ENCODE measurements at regions not wholly inside any gene's neighbourhood (a gene's known extent, or its start where the extent isn't known, plus 50 kb on each side); places are given as distances from the start of the nearest gene placed in this dataset.

DNA sequence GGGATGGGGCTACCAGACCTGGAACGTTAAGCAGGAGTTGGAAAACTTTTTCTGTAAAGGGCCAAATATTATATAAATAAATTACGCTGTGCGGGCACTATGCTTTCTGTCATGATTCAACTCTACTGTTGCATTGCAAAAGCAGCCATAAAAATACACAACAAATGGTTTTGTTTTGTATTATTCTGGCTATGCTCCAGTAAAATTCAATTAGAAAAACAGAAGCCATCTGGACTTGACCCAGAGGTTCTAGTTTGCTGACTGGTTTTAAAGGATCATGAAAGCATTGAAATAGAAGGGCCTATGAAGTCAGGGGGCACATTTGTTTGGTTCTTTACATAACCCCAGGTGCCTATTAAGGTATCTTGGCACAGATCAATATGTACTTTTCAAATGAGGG is 647.4 kb upstream of the LMCD1 start:
- TF ChIP-seq, protein P1, sequence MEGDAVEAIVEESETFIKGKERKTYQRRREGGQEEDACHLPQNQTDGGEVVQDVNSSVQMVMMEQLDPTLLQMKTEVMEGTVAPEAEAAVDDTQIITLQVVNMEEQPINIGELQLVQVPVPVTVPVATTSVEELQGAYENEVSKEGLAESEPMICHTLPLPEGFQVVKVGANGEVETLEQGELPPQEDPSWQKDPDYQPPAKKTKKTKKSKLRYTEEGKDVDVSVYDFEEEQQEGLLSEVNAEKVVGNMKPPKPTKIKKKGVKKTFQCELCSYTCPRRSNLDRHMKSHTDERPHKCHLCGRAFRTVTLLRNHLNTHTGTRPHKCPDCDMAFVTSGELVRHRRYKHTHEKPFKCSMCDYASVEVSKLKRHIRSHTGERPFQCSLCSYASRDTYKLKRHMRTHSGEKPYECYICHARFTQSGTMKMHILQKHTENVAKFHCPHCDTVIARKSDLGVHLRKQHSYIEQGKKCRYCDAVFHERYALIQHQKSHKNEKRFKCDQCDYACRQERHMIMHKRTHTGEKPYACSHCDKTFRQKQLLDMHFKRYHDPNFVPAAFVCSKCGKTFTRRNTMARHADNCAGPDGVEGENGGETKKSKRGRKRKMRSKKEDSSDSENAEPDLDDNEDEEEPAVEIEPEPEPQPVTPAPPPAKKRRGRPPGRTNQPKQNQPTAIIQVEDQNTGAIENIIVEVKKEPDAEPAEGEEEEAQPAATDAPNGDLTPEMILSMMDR (conservative IDR thresholded peaks at IDR 0.05; ENCODE audit: low read length) = no peak
- no peak for TF ChIP-seq EZH2phosphoT487 (IDR thresholded peaks at IDR 0.05; ENCODE audit: borderline replicate concordance, low read depth, low read length)

Data from OCI-LY7 (cell line).